Suppressor macrophage treated with lipopolysaccharide for 1 hour (primary cell): ENCODE measurements at regions not wholly inside any gene's neighbourhood (a gene's known extent, or its start where the extent isn't known, plus 50 kb on each side); places are given as distances from the start of the nearest gene placed in this dataset.

Experiments
- DNase-seq, 3 donors: peaks; one replicate each; pipeline ENCODE4 v3.0.0-alpha.2; 2020 to 2022

GRCh38 chr16:86377251-86378022 is 132.9 kb upstream of the FOXF1 start:
- no peak for DNase-seq

DNA sequence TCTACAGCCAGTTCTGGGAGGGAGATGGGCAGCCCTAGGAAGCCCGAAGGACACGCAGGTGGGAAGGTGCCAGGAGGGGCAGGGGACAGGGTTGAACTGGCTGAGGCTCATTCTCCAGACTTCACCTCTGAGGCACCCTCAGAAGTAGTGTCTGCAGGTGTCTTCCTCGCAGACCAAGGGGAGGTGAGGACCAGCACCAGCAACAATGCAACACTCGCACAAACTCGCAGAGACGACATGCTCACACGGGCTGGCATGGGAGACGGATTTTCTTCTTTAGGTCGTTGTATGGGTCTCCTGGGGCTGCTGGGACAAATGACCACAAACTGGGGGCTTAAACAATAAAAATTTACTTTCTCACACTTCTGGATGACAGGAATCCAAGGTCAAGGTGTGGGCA is 132.2 kb upstream of the FOXF1 start:
- no peak for DNase-seq

DNA sequence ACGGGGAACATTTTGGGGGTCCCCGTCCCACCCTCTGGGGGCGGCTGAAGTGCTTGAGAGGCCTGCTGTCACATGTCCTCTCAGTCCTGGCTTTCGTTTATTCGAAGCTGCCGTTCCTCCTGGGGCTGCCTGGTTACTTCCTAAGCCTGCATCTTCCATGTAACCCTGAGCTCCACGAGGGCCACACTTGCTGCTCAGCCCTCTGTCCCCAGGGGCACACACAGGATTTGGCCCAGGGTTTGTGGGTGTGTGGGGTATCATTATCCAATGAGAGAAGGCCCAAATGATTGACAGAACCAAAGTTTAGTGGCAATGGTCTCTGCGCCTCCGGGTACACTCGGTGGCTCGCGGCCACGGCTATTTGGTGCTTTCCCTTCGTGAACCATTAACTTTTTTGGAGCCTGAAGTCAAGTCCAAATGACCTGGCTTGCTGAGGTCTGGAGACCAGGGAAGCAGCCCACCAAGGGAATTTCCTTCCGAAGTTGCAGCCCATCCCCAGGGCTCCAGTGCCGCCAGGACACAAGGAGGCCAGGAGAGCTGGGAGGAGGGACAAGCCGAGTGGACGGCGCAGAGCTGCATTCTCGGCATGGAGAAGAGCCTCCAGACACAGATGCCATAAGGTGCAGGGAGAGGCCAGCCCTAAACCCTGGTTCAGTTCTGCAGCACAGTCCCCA is 131.4 kb upstream of the FOXF1 start:
- DNase-seq = no peak

GRCh38 chr16:86379505-86379846 is 130.9 kb upstream of the FOXF1 start:
- no peak for DNase-seq

DNA sequence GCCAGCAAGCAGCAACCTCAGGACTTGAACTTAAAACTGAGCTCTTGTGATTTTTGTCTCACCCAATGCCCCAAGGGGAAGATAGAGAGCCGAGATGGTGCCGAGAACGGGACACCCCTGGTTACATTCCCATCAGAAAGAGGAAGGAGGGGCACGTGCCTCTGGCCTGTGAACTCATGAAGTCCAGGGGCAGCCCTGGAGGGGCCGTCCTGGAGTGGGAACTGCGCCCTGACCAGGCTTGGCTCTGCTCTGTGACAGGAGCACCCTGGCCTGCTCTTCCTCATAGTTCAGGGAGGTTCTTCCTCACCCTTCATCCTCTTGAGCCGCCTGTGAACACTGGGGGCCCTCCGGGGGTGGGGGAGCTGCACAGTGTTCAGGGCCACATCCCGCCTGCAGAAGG is 130.3 kb upstream of the FOXF1 start:
- peak; percentile 25 to 65 (median 40) for DNase-seq

DNA sequence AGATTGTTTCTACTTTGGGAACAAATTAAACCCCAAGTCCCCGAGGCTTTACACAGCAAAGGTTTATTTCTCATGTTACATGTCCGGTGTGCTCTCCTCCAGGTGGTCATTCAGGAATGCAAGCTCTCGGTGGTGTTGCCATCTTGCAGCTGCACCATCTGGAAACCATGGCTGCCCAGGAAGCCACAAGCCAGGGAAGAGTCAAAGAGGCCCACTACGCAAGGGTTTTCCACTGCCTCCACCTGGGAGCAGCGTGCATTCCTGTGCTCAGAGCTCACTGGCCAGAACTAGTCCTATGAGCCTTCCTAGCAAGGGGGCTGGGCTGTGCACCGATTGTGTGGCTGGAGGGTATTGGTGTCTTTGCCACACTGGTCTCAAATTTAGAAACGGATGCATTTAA is 128.8 kb upstream of the FOXF1 start:
- DNase-seq = no peak

- no peak for DNase-seq
These were observed 128.1 kb upstream of the FOXF1 start for GRCh38 chr16:86382067-86382773.

DNA sequence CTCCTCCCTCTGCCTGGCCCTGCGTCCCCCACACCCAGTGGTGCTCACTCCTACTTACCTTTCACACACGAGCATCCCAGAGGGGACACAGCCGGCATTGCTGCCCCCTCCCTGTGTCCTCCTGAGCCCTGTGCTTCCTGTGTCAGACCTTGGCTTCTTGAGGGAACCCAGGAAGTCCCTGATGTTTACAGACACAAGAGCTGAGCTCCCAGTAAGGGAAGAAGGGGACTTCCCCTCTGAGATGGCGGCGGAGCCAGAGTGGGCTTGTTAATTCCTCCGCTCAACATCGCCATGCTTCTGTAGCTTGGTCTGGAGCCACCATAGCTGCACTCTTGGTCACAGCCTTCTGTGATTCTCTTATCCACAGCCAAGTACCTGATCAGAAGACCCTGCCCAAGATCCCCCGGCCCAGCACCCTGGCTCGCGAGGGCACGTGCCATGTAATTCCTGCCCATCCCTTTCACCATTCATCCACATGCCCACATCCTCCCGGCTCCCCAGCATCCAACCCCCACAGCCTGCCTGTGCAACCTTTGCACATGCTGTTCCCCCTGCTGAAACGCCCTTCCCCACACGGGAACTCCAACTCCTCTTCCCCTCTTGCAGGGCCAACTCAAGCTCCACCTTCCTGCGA is 127.4 kb upstream of the FOXF1 start:
- DNase-seq = no peak

- peak in 1 of 3 donors; percentile 15 for DNase-seq
These were observed 126.7 kb upstream of the FOXF1 start for GRCh38 chr16:86383488-86384262.

DNA sequence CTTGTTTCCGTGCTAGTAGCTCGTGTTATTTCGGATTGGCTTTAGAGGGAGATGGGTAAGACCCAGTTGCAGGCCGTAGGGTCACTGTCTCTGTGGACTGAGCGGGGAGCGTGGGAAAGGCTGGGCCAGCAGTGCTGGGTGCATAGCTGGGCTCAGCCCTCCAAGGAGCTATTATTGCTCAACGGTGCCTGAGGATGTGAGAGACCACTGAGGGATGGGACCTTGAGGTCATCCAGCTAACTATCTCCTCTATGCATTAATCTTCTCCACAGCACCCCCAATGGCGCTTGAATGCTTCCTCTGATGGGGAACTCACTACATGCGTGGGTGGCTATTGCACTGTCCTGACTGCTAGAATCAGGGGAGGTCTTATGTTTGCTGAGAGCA is 126.1 kb upstream of the FOXF1 start:
- DNase-seq = peak in 2 of 3 donors; percentile 19 to 38

DNA sequence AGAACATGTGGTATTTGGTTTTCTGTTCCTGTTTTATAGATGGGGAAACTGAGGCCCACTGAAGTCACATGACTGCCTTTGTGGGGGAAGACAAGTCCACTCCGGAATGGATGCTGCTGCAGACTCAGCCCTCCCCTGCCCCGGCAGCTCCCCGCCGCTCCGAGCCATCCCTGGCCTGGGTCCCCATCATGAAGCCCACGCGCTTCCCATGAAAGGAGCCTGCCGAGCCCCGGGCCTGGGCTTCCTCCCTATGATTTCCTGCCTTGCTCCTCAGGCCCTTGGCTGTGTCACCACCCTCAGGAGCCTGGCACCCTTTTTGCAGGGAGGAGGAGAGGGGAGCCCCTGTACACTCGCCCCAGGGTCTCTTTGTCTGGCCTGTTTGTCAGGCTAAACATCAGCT is 125.3 kb upstream of the FOXF1 start:
- no peak for DNase-seq

DNA sequence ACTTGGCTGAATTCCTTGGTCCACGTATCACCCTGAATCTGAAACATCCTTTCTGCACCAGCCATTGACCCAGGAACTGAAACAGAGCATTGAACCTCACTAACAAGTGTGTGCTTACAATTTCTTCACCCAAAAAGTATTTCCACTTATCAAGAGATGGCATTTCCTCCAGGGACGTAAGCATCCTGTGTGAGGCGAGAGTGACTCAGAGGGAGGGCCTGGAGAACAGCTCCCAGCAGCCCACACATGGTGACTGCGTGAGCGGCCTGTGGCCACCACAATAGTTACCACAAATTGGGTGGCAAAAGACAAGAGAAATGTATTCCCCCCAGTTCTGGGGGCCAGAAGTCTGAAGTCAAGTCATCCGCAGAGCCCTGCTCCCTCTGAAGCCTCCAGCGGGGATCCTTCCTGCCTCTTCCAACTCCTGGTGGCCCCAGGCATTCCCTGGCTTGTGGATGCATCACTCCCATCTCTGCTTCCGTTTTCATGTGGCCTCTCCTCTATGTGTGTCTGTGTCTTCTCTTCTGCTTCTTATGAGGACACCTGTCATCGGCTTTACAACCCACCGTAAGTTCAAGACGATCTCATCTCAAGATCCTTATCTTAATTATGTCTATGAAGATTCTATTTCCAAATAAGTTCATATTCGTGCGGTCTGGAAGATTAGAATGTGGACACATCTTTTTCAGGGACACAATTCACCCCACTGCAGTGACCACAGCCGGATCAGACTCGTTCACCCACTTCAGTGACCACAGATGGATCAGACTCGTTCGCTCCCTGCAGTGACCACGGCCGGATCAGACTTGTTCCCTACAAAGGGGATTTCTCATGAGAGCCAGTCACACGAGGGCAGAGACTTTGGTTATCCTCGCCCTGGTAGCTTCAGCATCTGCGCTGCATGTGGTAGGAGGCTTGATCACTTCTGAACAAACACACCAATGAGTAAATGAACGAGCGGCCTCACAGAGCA is 122.6 kb upstream of the FOXF1 start:
- peak; percentile 78 to 88 (median 81) for DNase-seq

DNA sequence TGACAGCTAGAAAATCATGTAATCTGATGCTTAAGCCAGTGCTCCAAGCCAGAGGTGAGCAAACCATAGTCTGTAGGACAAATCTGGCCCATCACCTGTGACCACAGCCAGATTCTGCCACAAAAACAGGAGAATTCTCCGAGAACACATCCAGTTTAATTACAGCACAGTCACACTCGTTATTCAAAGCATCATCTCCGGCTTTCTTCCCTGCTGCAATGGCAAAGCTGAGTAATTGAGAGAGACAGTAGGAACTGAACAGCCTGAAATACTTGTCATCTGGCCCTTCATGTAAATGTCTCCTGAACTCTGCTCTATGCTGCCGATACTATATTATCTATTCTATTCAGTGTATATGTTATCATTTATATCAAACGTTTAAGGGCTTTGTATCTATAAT is 121.4 kb upstream of the FOXF1 start:
- no peak for DNase-seq

DNA sequence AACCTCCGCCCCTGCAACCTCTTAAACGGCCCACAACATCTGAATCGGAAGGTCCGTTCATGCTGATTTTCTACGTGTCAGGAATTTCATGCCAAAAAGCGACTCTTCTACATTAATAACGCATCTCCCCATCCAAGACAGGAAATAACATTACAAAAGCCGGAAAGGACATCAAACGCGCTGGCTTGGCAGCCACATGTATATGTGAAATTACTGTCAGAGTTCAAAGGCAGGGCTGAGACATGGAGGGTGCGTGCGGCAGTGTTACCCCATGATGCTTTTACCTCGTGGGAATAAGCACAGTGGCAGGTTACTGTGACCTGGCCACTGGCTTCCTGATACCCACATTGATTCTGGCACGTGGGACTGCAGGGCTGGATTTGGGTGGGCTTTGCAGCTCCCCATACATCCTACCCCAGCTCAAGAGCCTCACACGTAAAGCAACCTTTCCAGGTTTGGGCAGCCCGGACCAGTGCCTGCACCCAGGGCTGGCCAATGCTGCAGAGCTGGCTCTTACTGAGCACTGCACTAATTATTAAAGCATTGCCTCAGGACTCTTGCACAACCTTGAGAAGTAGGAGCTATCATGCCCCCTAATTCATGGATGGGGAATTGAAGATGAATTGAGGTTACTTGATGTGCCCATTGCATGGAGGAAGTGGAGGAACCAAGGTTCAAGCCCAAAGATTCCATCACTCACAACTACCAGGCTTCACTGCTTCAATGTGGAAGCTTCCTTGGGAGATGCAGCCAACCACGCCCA is 120.6 kb upstream of the FOXF1 start:
- DNase-seq = no peak

DNA sequence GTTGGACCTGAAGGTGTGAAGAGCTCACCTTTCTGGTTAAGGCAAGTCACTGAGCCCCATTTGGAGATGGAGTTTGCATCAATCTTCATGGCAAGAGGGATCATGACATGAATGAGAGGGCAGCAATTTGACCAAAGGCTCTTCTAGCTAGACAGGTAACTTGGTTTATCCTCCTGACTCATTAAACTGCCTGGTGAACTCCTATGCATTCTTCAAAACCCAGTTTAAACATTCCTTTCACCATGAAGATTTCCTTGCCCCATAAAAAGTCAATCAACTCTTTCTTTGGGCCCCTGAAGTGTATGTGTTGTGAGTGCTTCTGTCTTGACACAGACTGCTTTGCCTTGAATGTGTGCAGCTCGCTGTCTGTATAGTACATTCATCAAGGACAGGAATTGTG is 120.0 kb upstream of the FOXF1 start:
- no peak for DNase-seq

GRCh38 chr16:86391486-86391885 is 118.8 kb upstream of the FOXF1 start:
- no peak for DNase-seq

DNA sequence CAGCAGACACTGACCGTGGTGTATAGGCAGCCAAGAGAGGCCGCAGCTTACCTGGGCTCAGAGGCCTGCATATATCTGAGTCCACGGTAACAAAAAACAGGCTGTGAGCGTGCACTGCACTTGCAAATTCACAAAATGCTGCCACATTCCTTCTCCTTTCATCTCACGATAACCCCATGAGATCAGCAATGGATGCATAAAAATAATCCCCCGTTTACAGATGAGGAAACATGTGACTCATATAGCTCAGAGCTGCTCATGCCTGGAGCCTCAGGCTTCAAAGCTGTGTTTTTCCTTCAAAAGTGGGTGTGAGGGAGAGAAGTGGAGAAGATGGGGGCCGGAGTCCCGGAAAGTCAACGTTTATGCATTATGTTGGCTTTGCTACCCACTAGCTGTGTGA is 118.3 kb upstream of the FOXF1 start:
- DNase-seq = peak in 2 of 3 donors; percentile 5 to 44

- no peak for DNase-seq
These were observed 117.7 kb upstream of the FOXF1 start for GRCh38 chr16:86392436-86393152.

DNA sequence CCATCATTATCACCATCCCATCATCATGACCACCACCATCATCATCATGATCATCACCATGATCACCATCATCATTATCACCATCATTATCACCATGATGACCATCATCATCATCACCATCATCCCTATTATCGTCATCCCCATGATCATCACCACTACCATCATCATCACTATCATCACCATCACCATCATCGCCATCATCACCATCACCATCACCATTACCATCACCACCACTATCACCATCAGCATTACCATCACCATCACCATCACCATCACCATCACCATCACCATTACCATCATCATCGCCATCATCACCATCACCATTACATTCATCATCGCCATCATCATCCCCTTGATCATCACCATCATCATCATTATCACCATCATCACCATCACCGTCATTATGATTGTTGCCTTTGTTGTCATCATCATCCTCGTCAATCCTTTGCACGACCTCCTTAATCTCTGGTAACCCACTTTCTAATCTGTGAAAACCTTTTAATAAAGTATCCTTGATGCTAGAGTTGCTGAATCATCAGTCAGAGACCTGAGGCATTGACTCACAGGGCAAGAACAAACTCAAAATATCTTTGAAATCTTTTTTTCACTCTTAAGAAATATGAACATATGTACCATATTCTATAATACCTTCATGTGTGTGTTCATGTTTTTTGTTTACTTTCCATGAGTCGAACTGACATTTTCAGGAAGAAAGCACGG is 116.3 kb upstream of the FOXF1 start:
- no peak for DNase-seq
